GM12878 (cell line): ENCODE measurements at regions not wholly inside any gene's neighbourhood (a gene's known extent, or its start where the extent isn't known, plus 50 kb on each side); places are given as distances from the start of the nearest gene placed in this dataset.

ENCODE experiments used
- ATAC-seq: fragments of 200-7000 bp; cut with Tn5 transposase; 3 replicates; pipeline ENCODE4 v1.9.1; 2020; ENCODE audit warnings: mild to moderate bottlenecking, moderate library complexity
- BruUV-seq: library from RNA; stranded (reverse); fragments of 400-500 nt; replicated peaks from 2 replicates; lab custom pipeline; 2021; lab: Mats Ljungman, UMichigan
- CTCF ChIA-PET: fragments of 300-600 bp; sonication (Branson Sonifier 250); formaldehyde crosslinking; extraction: SDS; loops from one replicate; lab custom pipeline; 2021; ENCODE audit warnings: inconsistent platforms; lab: Yijun Ruan, JAX
- POLR2A ChIA-PET: fragments of 350-600 bp; formaldehyde crosslinking; extraction: SDS; loops from one replicate; lab custom pipeline; 2021; ENCODE audit warnings: inconsistent platforms; lab: Charles Lee
- RAD21 ChIA-PET: fragments of 300-600 bp; sonication (Branson Sonifier 250); formaldehyde crosslinking; loops from one replicate; lab custom pipeline; 2023; ENCODE audit warnings: antibody characterized with exemption; ENCODE audit not compliant: unreplicated experiment; lab: Charles Lee
- SMC1A ChIA-PET: fragments of 300-600 bp; sonication (Branson Sonifier 250); formaldehyde crosslinking; loops from one replicate; lab custom pipeline; 2023; ENCODE audit not compliant: unreplicated experiment, uncharacterized antibody; lab: Charles Lee
- DNase-seq: peaks from one replicate; pipeline ENCODE4 v3.0.0-alpha.2; 2011; ENCODE audit warnings: low read depth, low spot score
- FAIRE-seq: peaks from 3 replicates; lab custom pipeline; 2011; peaks lifted over from hg19 to GRCh38; lab: Jason Lieb, UNC
- H2AFZ ChIP-seq: 2 replicates; pipeline ENCODE4 v1.6.0; 2011; ENCODE audit warnings: low read depth, low read length, control low read depth; ENCODE audit not compliant: control insufficient read depth
- H3K27ac ChIP-seq: 2 replicates; pipeline ENCODE4 v1.5.1; 2011; ENCODE audit warnings: control low read depth; ENCODE audit not compliant: control insufficient read depth, insufficient read depth
- H3K27me3 ChIP-seq, 2 experiments: replicated peaks in 1 of 2; 2 replicates each; pipeline versions ENCODE4 v1.6.0 to v1.6.1; 2011; ENCODE audit warnings: low read length in 1 of 2; ENCODE audit not compliant: control insufficient read depth in 2 of 2, insufficient read depth in 2 of 2
- H3K36me3 ChIP-seq, 2 experiments: 2 replicates each; pipeline ENCODE4 v1.5.1; 2011; ENCODE audit warnings: low read length in 1 of 2; ENCODE audit not compliant: control insufficient read depth in 2 of 2, insufficient read depth in 2 of 2
- H3K4me1 ChIP-seq: 2 replicates; pipeline ENCODE4 v1.6.1; 2011; ENCODE audit warnings: mild to moderate bottlenecking, low read length, moderate library complexity, mixed read lengths; ENCODE audit not compliant: control insufficient read depth, insufficient read depth
- H3K4me2 ChIP-seq: 2 replicates; pipeline ENCODE4 v1.6.0; 2011; ENCODE audit warnings: control low read depth; ENCODE audit not compliant: control insufficient read depth, insufficient read depth
- H3K4me3 ChIP-seq: fragments of 200-600 bp; sonication (generic); 2 replicates; pipeline ENCODE4 v1.5.1; 2016
- H3K79me2 ChIP-seq: 2 replicates; pipeline ENCODE4 v1.6.0; 2011; ENCODE audit warnings: low read length; ENCODE audit not compliant: control insufficient read depth, insufficient read depth
- H3K9ac ChIP-seq: 2 replicates; pipeline ENCODE4 v1.8.0; 2011; ENCODE audit warnings: low read length, control low read depth, mixed read lengths; ENCODE audit not compliant: control insufficient read depth, insufficient read depth
- H3K9me3 ChIP-seq: replicated peaks from 3 replicates; pipeline ENCODE4 v1.5.1; 2011; ENCODE audit warnings: mild to moderate bottlenecking, low read length; ENCODE audit not compliant: control insufficient read depth, insufficient read depth
- H4K20me1 ChIP-seq: 2 replicates; pipeline ENCODE4 v1.6.0; 2011; ENCODE audit not compliant: control insufficient read depth, insufficient read depth
- CBX5 ChIP-seq: sonication (generic); IDR thresholded peaks from 2 replicates; pipeline ENCODE4 v1.6.1; 2016; ENCODE audit warnings: low read depth, moderate library complexity, mild to moderate bottlenecking, inconsistent platforms
- JUNB ChIP-seq: IDR thresholded peaks from 2 replicates; pipeline ENCODE4 v1.6.1; 2016; ENCODE audit warnings: antibody characterized with exemption, mild to moderate bottlenecking
- MAX ChIP-seq: IDR thresholded peaks from 2 replicates; pipeline ENCODE4 v1.6.1; 2012; ENCODE audit warnings: low read depth, low read length, improper control_type of control experiment
- MEF2A ChIP-seq: IDR thresholded peaks from 2 replicates; pipeline ENCODE4 v1.6.1; 2011; ENCODE audit warnings: low read depth, mild to moderate bottlenecking, low read length, moderate library complexity; ENCODE audit not compliant: insufficient read depth
- MXI1 ChIP-seq: fragments of 150-350 bp; IDR thresholded peaks from 2 replicates; pipeline ENCODE4 v1.6.1; 2011; ENCODE audit warnings: low read depth, mild to moderate bottlenecking, inconsistent platforms, low read length, improper control_type of control experiment
- MYC ChIP-seq: IDR thresholded peaks from 2 replicates; pipeline ENCODE4 v1.6.1; 2011; ENCODE audit warnings: mild to moderate bottlenecking, low read length, moderate library complexity, inconsistent platforms; ENCODE audit not compliant: insufficient read depth, insufficient replicate concordance, insufficient read length, severe bottlenecking
- NFYB ChIP-seq: IDR thresholded peaks from 2 replicates; pipeline ENCODE4 v1.6.1; 2011; ENCODE audit warnings: low read depth, mild to moderate bottlenecking, low read length, improper control_type of control experiment, moderate library complexity; ENCODE audit not compliant: insufficient read depth
- PAX5 ChIP-seq: IDR thresholded peaks from 2 replicates; pipeline ENCODE4 v1.6.1; 2011; ENCODE audit warnings: low read depth, low read length, borderline replicate concordance
- PML ChIP-seq: IDR thresholded peaks from 2 replicates; pipeline ENCODE4 v1.6.1; 2012; ENCODE audit warnings: low read length, inconsistent platforms
- SMAD1 ChIP-seq: fragments of 450-650 bp; IDR thresholded peaks from 2 replicates; pipeline ENCODE4 v1.6.1; 2018; ENCODE audit warnings: mild to moderate bottlenecking, low read depth; ENCODE audit not compliant: partially characterized antibody
- ZNF217 ChIP-seq: fragments of 450-650 bp; IDR thresholded peaks from 2 replicates; pipeline ENCODE4 v1.6.1; 2017; ENCODE audit warnings: antibody characterized with exemption, mild to moderate bottlenecking
- ZNF384 ChIP-seq: IDR thresholded peaks from 2 replicates; pipeline ENCODE4 v1.6.1; 2012; ENCODE audit warnings: low read depth, mild to moderate bottlenecking, low read length, improper control_type of control experiment, borderline replicate concordance
- WGBS: methylation state at CpG from one replicate; pipeline ENCODE4 v1.1.6; 2016; ENCODE audit warnings: low lambda C conversion rate; ENCODE audit not compliant: insufficient replicate concordance, insufficient coverage; ENCODE audit errors: missing lambda C conversion rate; 5-methylcytosine and 5-hydroxymethylcytosine counted together
- in situ Hi-C: fragments of 300-500 bp; cut with MboI; formaldehyde crosslinking; loops from 9 replicates; pipeline ENCODE4 v1.14.3; 2018; ENCODE audit warnings: mixed read lengths
- intact Hi-C: fragments of 100-400 bp; cut with micrococcal nuclease; formaldehyde crosslinking; loops from one replicate; pipeline ENCODE4 v1.14.2; 2022; ENCODE audit not compliant: unreplicated experiment
- TF ChIP-seq, protein P1 (sequence below): fragments of 450-650 bp; IDR thresholded peaks from 2 replicates; pipeline ENCODE4 v1.6.1; 2017; ENCODE audit warnings: mild to moderate bottlenecking, moderate library complexity
- TF ChIP-seq, protein P2 (sequence below): fragments of 450-650 bp; IDR thresholded peaks from 2 replicates; pipeline ENCODE4 v1.6.1; 2017; ENCODE audit warnings: mild to moderate bottlenecking

GRCh38 chr15:96495386-96495785 lies 164.9 kb downstream of the NR2F2 start:
- H3K36me3 ChIP-seq: no peaks in the 10 kb centered on the region
- H3K27me3 ChIP-seq: no peaks in the 10 kb centered on the region
- H4K20me1 ChIP-seq: no peaks in the 10 kb centered on the region
- FAIRE-seq: no peak
- ATAC-seq: no peak
- no TSS peak for BruUV-seq
- 17% methylated on average over 5 of the region's 5 CpGs for WGBS
- DNase-seq: no peak
- in situ Hi-C loops: no loop called here
- no peak overlapping the region for H3K4me3 ChIP-seq
- intact Hi-C loops: loop anchor here (5.0 kb wide), 1 partner anchor 742 kb away; no protein-coding TSS in a partner anchor
- H3K4me2 ChIP-seq: no peak overlapping the region
- H2AFZ ChIP-seq: no peak overlapping the region
- RAD21 ChIA-PET: no interaction called here
- no peaks in the 10 kb centered on the region for H3K4me1 ChIP-seq
- H3K79me2 ChIP-seq: no peaks in the 10 kb centered on the region
- no peak overlapping the region for H3K27ac ChIP-seq
- no peaks in the 10 kb centered on the region; the same call in 2 of the 3 replicates for H3K9me3 ChIP-seq
- H3K9ac ChIP-seq: no peak overlapping the region
- TF ChIP-seq PAX5: no peak
- TF ChIP-seq, protein P1, sequence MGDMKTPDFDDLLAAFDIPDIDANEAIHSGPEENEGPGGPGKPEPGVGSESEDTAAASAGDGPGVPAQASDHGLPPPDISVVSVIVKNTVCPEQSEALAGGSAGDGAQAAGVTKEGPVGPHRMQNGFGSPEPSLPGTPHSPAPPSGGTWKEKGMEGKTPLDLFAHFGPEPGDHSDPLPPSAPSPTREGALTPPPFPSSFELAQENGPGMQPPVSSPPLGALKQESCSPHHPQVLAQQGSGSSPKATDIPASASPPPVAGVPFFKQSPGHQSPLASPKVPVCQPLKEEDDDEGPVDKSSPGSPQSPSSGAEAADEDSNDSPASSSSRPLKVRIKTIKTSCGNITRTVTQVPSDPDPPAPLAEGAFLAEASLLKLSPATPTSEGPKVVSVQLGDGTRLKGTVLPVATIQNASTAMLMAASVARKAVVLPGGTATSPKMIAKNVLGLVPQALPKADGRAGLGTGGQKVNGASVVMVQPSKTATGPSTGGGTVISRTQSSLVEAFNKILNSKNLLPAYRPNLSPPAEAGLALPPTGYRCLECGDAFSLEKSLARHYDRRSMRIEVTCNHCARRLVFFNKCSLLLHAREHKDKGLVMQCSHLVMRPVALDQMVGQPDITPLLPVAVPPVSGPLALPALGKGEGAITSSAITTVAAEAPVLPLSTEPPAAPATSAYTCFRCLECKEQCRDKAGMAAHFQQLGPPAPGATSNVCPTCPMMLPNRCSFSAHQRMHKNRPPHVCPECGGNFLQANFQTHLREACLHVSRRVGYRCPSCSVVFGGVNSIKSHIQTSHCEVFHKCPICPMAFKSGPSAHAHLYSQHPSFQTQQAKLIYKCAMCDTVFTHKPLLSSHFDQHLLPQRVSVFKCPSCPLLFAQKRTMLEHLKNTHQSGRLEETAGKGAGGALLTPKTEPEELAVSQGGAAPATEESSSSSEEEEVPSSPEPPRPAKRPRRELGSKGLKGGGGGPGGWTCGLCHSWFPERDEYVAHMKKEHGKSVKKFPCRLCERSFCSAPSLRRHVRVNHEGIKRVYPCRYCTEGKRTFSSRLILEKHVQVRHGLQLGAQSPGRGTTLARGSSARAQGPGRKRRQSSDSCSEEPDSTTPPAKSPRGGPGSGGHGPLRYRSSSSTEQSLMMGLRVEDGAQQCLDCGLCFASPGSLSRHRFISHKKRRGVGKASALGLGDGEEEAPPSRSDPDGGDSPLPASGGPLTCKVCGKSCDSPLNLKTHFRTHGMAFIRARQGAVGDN: no peak
- TF ChIP-seq MAX: no peak
- no peak for TF ChIP-seq ZNF217
- TF ChIP-seq, protein P2, sequence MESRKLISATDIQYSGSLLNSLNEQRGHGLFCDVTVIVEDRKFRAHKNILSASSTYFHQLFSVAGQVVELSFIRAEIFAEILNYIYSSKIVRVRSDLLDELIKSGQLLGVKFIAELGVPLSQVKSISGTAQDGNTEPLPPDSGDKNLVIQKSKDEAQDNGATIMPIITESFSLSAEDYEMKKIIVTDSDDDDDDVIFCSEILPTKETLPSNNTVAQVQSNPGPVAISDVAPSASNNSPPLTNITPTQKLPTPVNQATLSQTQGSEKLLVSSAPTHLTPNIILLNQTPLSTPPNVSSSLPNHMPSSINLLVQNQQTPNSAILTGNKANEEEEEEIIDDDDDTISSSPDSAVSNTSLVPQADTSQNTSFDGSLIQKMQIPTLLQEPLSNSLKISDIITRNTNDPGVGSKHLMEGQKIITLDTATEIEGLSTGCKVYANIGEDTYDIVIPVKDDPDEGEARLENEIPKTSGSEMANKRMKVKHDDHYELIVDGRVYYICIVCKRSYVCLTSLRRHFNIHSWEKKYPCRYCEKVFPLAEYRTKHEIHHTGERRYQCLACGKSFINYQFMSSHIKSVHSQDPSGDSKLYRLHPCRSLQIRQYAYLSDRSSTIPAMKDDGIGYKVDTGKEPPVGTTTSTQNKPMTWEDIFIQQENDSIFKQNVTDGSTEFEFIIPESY: no peak
- no peak for TF ChIP-seq JUNB
- TF ChIP-seq MEF2A: no peak
- TF ChIP-seq NFYB: no peak
- TF ChIP-seq MYC: no peak
- no peak for TF ChIP-seq SMAD1
- TF ChIP-seq PML: no peak
- TF ChIP-seq CBX5: no peak
- no peak for TF ChIP-seq MXI1
- TF ChIP-seq ZNF384: no peak
- SMC1A ChIA-PET: interaction anchor here (1.1 kb wide), 1 partner anchor 1235 kb away, joined by 3 read pairs; no protein-coding TSS in a partner anchor
- CTCF ChIA-PET: no interaction called here
- POLR2A ChIA-PET: no interaction called here
